ENCODE measurements at regions not wholly inside any gene's neighbourhood (a gene's known extent, or its start where the extent isn't known, plus 50 kb on each side); places are given as distances from the start of the nearest gene placed in this dataset.
"Not testable (repeated sequence)": the region's sequence is repeated elsewhere in the genome, so short reads cannot be mapped to it uniquely, and the experiment has no call there.

DNA sequence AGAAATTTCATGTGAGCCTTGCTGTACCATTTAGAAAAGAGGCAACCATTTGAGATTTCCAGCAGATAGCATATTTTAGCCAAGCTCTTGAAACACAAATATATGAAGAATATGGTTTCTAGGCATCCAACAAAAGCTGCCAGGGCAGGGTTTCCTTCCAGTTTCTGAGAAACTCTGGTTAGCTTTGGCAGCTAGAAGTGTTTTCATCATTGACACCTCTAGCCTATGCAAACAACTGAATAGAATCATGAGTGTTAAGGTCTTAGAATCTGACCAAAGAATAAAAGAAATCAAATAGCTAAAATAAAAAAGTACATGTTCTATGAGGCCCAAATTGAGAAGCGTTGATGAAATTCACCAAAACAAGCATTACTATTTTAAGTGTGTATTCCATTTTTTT lies 188.1 kb downstream of the TMEM167A start:
- no peak for DNase-seq (ENCODE audit: low spot score)

DNA sequence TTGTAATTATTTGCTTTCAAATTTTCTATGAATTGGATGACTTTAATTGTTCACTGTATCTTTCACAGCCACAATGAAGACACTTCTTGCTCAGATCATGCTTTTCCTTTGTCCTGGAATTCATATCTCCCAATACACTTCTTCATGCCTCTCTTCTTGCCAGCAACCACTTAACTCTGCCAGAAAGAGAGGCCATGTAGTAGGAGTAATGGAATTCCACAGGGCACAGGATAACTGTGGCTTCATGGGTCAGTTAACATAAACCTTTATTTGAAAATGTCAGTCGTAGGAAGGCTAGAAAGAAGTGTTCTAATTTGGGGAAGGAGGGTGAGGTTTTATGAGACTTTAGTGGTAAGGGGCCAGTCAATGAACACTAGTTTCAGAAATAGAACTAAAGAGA lies 190.3 kb downstream of the TMEM167A start:
- no peak for DNase-seq (ENCODE audit: low spot score)

DNA sequence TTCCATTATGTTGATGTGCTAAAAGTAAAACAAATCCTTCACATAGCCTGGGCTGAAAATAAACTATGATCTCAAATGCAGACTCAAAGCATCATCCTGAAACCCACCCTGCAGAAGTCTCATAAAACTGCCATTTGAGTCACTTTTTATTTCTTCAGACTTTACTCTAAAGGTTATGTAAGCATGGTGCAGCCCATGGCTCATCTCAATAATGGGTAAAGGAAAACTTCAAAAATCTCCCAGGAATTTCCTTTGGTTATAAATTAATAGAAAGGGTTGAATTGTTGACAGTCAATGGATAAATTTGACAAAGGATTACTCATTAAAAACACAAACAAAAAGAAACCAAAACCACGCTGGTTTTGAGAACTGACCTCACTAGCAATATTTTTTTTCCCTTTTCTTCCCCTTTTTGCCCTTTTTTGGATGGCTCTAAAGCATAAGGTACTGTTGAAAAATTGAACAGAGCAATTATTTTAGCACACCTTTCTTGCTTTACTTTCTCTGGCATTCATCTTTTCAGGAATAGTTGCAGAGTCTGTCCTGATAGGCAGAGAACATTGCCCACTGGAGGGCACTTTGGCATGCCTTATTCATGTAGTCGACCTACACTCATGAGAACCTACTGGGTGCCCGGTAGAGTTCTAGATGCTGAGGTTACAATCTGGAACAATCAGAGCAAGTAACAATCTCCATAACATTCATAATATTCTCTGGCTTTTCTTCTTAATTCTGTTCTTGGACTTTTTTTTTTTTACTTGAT lies 191.4 kb downstream of the TMEM167A start:
- no peak for DNase-seq (ENCODE audit: low spot score)

DNA sequence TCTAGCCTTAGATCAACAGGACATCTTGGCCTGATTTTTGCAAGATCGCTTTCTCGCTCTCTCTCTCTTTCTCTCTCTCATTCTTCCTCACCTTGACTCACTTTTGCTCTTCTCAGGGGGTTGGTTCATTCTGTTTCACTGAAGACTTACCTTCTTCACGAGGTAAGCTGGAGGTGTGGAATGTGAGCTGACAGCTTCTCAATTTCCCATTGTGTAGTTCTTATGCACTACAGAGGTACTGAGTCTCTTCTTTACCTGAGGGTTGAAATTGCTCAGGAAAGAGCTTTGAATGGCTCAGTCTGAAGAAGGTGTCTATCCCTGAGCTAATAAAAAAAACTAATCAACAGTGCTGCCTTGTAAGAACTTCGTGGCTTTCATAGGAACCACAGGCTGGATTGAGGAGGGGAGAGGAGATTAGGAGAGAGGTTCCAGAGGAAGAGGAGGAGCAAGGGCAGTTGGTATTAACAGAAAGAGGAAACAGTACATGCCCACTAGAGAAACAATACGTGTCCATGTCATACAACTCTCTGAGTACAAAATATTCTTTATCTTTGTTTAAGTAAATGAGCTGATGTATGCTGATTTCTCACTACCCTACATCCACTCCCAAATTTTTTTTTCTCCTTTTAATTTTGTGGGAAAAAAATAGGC lies 192.2 kb downstream of the TMEM167A start:
- no peak for DNase-seq (ENCODE audit: low spot score)

DNA sequence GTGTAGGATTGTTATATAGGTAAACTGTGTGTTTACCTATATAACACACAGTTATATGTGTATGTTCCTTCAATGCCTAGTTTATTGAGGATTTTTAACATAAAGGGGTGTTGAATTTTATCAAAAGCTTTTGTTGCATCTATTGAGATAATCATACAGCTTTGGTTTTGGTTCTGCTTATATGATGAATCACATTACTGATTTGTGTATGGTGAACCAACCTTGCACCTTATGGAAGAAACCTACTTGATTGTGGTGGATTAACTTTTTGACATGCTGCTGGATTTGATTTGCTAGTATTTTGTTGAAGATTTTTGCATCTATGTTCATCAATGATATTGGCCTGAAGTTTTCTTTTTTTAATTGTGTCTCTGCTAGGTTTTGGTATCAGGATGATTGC lies 194.9 kb downstream of the TMEM167A start:
- no peak for DNase-seq (ENCODE audit: low spot score)

DNA sequence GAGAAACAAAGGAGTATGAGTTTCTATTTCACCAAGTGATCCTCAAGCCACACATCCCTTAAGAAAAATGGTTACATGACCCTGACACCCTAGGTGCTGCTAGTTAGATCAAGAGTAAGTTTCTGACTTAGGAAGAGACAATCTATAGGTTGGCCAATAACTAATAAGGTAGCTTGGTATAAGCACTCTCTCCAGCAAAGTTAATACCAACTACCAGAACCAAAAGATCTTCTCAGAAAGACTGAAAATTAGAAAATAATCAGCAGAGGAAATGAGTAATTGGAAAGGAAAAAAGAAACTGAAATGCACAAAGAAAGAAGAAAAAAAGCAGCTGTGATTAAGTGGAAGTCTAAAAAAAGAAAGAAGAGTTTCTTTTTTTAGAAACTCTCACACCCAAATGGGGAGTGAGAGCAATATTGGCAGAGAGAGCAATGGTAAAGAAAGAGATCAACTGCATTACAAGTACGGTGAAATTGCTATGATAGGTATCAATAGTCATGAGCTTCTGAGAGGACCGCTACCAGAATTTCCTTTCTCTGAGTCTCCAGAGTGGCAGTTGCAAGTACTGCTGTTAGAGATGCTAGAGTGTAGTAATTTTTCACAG lies 195.5 kb downstream of the TMEM167A start:
- no peak for DNase-seq (ENCODE audit: low spot score)

DNA sequence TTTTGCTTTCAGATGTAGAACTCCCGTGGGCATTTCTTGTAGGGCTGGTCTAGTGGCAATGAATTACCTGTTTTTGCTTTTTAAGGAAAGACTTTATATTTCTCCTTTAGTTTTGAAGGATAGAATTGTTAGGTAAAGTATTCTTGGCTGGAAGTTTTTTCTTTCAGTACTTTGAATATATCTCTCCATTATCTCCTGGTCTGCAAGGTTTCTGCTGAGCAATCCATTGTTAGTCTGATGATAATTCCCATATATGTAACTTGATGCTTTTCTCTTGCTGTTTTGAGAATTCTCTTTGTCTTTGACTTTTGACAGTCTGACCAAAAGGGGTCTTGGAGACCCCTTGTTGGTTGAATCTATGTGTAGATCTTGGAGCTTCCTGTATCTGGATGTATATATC lies 198.1 kb downstream of the TMEM167A start:
- no peak for DNase-seq (ENCODE audit: low spot score)

DNA sequence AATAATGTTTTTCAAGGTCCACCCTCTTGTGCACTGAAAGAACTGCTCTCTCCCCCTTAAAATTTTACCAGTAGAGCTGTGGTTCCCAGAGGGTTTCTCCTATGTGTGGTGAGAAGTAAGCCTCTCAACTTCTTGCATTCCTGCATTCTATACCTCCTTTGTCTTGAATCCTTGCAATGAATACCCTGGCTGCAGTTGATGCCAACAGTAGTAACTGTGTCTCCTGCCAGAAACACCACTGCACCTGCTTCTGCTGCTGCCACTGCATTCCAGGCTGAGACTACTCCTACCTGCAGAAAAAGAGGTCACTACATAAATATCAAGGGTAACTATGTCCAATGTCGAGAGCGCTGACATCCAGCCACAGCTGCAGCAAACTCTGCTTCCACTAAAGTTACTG lies 203.7 kb downstream of the TMEM167A start:
- DNase-seq (ENCODE audit: low spot score), result no peak

DNA sequence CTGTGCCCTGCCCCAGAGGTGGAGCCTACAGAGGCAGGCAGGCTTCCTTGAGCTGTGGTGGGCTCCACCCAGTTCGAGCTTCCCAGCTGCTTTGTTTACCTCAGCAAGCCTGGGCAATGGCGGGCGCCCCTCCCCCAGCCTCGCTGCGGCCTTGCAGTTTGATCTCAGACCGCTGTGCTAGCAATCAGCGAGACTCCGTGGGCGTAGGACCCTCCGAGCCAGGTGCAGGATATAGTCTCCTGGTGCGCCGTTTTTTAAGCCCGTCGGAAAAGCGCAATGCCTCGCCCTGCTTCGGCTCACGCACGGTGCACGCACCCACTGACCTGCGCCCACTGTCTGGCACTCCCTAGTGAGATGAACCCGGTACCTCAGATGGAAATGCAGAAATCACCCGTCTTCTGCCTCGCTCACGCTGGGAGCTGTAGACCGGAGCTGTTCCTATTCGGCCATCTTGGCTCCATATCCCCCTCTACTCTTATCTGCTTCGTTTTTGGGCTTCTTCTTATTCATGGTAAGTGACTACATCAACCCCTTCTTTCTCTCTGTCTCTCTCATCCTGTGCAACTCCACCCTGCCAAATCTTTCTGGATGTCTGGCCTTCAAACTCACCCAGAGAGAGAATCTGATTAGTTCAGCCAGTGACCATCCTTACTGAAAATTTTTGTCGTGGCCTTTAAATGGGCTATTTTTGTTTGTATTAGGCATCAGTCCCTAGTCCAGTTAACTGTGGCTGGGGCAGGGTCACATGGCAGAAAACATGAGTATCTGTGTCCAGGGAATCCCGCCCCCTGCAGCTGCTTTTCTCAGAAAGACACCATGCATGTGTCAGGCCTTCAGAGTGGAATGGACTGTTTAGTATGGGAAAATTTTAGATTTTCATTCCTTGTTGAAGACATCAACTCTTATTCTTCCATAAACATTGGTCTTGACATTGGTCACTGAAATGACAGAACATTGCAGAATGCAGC lies 204.6 kb downstream of the TMEM167A start:
- DNase-seq (ENCODE audit: low spot score), result not testable (repeated sequence)

DNA sequence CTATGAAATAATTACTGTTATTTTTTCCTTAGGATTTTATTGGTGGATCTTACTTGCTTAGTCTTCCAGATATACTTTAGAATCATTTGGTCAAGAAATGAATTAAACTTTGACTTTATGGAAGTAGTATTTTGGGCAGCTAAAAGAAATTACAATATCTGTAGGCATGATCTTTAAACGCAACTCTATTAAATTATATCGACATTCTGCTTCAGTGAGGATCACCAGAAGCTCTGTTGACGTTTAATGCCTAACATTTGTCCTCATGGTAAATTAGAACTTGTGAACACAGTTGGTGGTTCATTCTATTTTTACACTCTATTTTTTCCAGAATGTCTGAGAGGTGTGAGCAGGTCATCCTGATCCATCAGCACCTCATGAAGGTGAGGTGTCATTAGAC lies 211.6 kb downstream of the TMEM167A start:
- DNase-seq (ENCODE audit: low spot score), result no peak

DNA sequence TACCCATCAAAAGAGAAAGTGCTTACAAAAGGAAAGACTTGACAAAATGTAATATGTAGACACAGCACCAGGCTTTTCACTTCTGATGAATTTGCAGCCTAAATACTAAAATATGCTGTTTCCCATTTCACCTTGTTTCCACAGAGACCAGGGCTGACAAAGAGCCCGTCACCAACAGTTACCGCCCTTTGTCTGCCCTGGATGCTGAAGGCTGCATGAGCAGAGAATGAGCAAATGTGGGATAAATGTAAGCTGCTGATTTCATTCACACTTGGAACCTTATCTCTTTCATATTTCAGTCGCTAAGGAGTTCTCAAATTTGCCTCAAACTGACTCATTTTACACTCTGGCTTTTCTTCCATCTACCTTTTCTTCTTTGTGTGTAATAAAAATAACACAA lies 213.9 kb downstream of the TMEM167A start:
- no peak for DNase-seq (ENCODE audit: low spot score)

DNA sequence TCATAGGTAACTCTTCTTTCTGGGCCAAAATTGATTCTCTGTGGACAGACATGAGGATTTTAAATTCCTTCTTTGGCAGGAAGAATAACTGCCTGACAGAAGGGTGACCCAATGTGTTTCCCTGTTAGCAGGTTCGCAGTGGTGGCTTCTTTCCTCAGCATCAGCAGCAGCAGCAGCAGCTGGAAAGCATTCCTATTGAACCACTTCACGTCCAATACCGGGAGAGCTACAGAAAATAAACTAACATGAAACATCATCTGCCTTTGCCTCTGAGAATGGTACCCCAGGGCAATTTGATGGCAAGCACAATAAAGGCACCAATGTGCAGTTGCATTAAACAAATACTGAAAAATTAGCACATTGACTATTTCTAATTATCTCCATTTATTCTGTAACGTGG lies 214.5 kb downstream of the TMEM167A start:
- DNase-seq (ENCODE audit: low spot score), result no peak

DNA sequence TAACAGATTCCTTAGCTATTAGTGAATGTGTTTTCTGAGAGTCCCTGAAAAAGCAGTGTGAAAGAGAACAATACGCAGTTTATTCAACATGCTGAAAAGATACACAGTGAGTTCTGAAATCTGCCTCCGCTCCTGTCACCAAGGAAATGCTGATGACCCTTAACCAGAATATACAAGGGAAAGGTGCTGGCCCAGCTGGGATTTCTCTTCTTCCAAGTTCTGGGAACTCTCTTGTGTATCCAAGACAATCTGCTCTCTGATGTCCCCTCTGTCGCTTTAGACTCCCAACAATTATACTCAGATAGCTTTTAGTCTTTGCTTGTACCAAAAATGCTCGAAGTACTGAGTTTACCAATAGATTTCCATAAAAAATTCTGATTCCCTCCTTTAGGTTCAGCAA lies 214.9 kb downstream of the TMEM167A start:
- no peak for DNase-seq (ENCODE audit: low spot score)

DNA sequence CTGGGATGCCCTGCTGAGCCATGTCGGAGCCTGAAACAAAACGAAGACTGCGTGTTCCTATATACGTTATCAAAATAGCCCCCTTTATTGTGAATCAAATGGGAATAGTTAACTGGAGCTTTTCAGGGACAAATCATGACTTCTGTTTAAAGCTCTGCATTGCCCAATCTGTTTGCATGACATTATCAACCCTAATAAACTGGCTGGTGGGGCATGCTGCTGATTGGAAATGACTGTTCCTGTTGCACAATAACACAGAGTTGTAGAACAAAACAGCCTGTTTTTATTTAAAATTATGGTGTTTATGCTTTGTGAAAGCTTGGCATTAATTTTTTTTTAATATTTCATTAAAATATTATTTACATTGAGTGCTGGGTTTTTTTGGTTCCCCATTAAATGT lies 215.5 kb downstream of the TMEM167A start:
- no peak for DNase-seq (ENCODE audit: low spot score)

DNA sequence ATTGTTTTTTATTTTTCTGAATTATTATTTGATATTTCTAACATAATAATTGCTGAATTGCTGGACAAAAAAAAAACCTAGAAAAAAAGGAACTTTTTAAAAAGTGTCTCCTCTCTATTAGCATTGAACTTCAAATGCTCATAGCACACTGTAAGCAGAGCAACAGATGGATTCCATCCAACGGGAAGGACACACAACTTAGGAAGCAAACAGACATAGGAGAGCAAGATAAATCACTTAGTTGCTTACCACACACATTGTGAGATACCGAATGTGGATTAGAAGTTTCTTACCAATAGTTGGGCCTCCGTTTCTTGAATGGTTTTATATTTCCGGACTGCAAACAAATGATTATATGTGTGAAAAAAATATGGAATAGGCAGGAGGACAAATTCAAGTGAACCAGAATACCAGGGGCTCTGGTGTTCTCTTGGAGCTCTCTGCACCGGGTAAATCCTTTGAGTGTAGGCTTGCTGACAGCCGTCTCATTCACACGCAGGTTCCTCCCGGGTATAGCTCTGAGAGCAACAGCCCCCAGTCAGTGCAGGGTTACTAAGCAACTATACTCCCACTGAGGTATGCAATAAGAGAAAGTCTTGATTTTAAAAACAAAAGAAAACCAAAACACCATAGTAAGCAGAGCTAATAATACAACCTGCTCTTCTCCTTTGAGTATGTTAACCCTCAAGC lies 217.6 kb downstream of the TMEM167A start:
- DNase-seq (ENCODE audit: low spot score), result no peak

DNA sequence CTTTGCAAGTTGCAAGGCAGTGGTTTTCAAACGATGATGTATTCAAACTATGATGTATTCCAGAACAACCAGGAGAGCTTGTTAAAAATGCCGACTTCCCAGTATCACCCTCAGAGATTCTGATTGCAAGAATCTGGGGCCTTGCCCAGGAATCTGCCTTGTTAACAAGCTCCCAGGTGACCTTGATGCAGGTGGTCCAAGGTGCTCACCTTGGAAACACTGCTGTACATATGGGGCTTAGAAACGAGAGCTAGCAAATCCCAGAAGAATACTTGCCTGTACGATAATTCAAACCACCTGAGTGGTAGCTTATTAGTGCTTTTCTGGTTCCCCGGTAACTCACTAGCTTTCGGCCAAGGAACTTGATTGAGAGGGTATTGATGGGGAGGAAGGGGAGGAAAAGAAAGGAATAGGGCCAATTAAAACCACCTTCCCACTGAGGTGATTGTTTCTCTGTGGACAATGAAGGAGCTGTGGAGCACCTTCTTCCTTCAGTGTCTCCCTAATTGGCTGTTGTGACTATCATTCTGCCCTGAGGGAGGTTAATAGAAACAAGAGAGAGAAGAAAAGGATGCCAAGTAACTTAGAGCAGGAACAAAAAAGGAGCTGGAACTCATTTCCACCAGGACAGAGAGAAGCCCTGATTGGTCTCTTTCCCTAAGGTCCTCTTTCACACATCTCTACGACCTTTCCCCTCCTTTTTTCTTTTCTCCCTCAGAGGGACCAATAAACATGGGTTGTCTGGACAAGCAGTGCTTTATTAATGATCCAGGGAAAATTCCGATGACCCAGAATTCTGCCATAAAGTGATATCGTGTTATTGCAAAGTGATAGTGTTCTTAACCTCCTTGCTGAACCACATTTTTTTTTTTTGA lies 218.8 kb downstream of the TMEM167A start:
- DNase-seq (ENCODE audit: low spot score), result no peak

DNA sequence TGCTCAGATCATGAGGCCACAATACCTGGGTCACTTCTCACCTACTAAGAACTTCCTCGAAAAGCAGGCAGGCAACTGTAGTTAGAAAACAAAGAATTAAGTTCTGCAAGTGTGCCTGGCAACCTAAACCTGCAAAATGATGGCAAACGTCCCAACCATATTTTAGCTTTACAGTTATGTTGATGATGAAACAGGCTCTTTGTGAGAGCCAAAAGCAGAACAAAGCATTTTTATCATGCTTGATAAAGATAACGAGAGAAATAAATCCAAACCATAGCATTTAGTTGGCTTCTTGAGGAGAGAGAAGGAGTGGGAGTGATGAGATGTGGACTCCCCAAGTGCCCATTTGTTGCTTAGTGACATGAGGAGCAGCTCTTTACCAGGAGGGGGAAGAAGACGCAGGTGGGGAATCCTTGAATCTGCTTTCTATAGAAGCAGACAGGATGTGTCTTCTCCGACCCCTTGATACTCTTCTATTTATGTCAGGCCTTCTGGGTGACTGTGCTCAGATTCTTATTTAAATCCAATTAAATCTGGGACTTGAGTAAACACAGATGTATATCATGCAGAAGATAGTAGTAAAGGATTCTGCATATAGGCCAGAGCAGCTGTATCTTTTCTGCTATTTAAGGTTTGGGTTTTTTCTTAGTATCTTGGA lies 221.2 kb downstream of the TMEM167A start:
- DNase-seq (ENCODE audit: low spot score), result no peak

DNA sequence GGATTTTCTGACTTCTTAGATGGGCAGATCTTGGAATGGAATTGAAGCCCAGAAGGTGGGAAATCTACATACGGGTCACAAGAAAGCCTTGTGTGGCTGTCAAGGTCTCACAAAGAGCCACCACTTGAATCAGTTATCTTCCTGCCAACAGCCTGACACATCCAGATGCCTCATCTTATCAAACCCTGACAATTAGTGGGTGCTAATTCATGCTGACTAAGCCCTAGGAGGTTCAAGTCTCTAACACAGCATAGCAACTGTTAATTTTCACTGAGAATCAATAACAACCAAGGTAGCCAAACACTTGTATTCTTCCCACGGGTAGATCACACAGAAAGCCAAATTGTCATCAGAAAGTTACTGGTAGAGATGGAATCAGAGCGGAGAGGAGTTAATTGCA lies 222.2 kb downstream of the TMEM167A start:
- no peak for DNase-seq (ENCODE audit: low spot score)

DNA sequence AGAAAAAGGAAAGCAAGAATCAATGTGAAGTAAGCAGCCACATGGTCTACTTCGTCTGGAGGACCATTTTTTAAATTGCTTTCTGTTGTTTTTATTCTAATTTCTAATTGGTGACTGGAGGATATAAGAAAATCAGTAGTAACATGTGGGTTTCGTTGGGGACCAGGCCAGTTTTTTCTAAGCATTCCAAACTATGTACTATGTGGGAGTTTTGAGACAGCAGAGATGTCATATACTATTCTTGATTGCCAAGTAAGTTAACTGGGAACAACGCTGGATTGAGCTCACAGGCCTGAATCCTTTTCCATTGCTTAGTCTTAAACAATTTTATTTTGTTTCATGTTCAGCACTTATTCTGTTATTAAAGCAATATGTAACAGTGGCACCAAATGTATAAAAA lies 225.7 kb downstream of the TMEM167A start:
- DNase-seq (ENCODE audit: low spot score), result no peak

DNA sequence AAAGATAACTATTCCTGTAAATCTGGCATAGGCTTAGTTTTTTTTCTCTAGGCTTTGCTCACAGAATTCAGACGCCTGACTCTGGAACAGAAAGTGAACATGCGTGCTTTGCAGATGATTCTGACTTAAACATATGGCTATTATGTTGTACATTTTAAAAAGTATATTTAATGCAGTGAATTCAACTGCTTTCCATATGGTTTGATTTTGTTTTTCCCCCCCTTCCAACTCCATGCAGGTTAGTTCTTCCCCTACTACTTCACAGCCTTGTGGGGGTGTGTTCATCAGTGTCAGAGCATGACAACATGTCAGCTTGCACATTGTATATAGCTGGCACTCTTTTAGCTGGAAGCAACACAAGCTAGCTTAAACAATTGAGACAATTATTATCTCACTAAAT lies 226.8 kb downstream of the TMEM167A start:
- no peak for DNase-seq (ENCODE audit: low spot score)

Data from LoVo (cell line).